ENCODE measurements at regions not wholly inside any gene's neighbourhood (a gene's known extent, or its start where the extent isn't known, plus 50 kb on each side); places are given as distances from the start of the nearest gene placed in this dataset.

DNA sequence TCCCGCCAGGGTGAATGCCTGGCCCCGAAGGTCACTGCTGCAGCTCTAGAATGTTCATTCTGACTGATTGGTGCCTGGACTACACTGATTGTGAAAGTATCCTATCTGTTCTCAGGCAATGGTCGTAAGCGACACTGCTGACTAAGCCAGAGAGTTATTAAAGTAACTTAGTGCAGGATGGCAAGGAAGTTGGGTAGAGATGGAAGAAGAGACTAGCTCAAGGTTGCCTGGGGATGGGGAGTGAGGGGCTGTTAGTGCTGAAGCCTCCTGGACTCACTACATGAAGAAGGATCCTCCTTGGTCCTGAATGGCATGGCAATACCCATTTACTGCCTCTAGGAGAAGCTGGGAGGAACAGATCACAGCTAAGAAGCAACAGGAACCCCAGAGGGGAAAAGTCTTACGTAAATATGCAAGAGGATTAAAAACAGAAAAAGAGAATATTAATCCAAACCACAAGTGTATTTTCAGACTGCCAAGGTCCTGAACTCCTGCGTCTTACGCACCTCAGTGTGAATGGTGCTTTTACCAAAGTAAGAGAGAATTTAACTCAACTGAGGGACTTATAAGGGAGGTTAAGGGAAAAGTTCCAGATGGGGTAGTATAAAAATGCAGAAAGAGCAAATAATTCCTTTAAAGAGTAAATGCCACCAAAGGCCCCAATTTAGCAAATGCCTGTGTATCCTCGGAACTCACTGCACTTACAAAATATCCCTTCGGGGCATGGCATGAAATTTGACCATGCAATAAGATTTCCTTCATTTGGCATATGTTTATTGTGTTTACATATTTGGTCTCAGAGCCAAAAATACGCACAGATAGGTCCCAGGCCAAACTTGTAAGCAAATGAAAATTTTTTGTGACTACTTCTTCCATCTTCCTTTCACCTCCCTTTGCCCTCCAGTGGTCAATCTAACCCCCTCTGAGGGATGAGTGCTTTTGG, 64.0 kb upstream of the DGKG start:
- H3K4me3 Mint-ChIP-seq, result no peak overlapping the region
- Histone ChIP-seq H2BK120ac (ENCODE audit: low read depth, low read length, poor library complexity, severe bottlenecking) (no peak overlapping the region), H3K18ac (ENCODE audit: insufficient read length, low read depth, low read length) (no peak overlapping the region), H2BK20ac (ENCODE audit: low read depth, low read length, poor library complexity, severe bottlenecking) (no peak overlapping the region), H3K4ac (ENCODE audit: low read depth, low read length) (no peak overlapping the region), H3K23ac (ENCODE audit: insufficient read length, low read depth, low read length) (no peak overlapping the region), H2AFZ (ENCODE audit: low read length) (no peak overlapping the region), H3K79me1 (ENCODE audit: insufficient read depth, low read depth, low read length, poor library complexity, severe bottlenecking) (no peaks in the 10 kb centered on the region), H3K79me2 (ENCODE audit: insufficient read depth, low read length) (no peaks in the 10 kb centered on the region), H4K8ac (replicated peaks; ENCODE audit: insufficient read length, low read depth, low read length) (no peak overlapping the region), H3K14ac (ENCODE audit: insufficient read depth, low read length) (no peak overlapping the region), H3T11ph (ENCODE audit: low read length) (no peak overlapping the region), H4K20me1 (ENCODE audit: control insufficient read depth, insufficient read depth, insufficient read length) (no peaks in the 10 kb centered on the region), H3K9ac (ENCODE audit: extremely low read depth, insufficient read length, low read length) (no peak overlapping the region), H3K56ac (ENCODE audit: insufficient read length, low read depth, low read length) (no peak overlapping the region), H3K9me3 (ENCODE audit: control insufficient read depth, low read depth, low read length) (no peaks in the 10 kb centered on the region), H4K5ac (ENCODE audit: insufficient read length, low read depth, low read length) (no peak overlapping the region), H2BK15ac (ENCODE audit: low read depth, low read length) (no peak overlapping the region), H3K4me2 (ENCODE audit: insufficient read depth, insufficient read length, low read length) (no peak overlapping the region), H3K23me2 (ENCODE audit: insufficient read length, low read depth, low read length, poor library complexity, severe bottlenecking) (no peaks in the 10 kb centered on the region), H2BK5ac (ENCODE audit: insufficient read length, low read length) (no peak overlapping the region), H3K4me1 (ENCODE audit: insufficient read depth, low read length) (no peaks in the 10 kb centered on the region; the same call in 1 of the 2 replicates), H2BK12ac (ENCODE audit: insufficient read length, low read depth, low read length) (no peak overlapping the region), H2AK5ac (ENCODE audit: insufficient read length, low read length) (no peak overlapping the region), H3K27me3 (ENCODE audit: insufficient read depth, low read length) (no peaks in the 10 kb centered on the region), H4K91ac (ENCODE audit: insufficient read length, low read depth, low read length) (no peak overlapping the region), H3K27ac (ENCODE audit: insufficient read length, low read depth, low read length) (no peak overlapping the region)
- H3K4me1 Mint-ChIP-seq, result peaks cover 19 to 31% of the 10 kb centered on the region in 2 experiments
- no peaks in the 10 kb centered on the region for H3K9me3 Mint-ChIP-seq
- no peak for DNase-seq
- no CpG with 5 or more reads among the region's 10 CpGs for WGBS (ENCODE audit: extremely low coverage, insufficient read length, low lambda C conversion rate)
- TF ChIP-seq, protein P1, sequence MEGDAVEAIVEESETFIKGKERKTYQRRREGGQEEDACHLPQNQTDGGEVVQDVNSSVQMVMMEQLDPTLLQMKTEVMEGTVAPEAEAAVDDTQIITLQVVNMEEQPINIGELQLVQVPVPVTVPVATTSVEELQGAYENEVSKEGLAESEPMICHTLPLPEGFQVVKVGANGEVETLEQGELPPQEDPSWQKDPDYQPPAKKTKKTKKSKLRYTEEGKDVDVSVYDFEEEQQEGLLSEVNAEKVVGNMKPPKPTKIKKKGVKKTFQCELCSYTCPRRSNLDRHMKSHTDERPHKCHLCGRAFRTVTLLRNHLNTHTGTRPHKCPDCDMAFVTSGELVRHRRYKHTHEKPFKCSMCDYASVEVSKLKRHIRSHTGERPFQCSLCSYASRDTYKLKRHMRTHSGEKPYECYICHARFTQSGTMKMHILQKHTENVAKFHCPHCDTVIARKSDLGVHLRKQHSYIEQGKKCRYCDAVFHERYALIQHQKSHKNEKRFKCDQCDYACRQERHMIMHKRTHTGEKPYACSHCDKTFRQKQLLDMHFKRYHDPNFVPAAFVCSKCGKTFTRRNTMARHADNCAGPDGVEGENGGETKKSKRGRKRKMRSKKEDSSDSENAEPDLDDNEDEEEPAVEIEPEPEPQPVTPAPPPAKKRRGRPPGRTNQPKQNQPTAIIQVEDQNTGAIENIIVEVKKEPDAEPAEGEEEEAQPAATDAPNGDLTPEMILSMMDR (conservative IDR thresholded peaks at IDR 0.05), result peak; percentile 54
- H3K36me3 Mint-ChIP-seq (ENCODE audit: insufficient read depth in 1 of 3, low read depth in 3 of 3), result no peaks in the 10 kb centered on the region
- H3K27me3 Mint-ChIP-seq (ENCODE audit: low read depth), result no peaks in the 10 kb centered on the region; the same call in 1 of the 2 replicates
- H3K27ac Mint-ChIP-seq, result peak overlapping the region in 1 of 3 experiments; percentile 24; a peak in 1 of 7 replicates

Data from H9 (cell line).